ENCODE measurements at regions not wholly inside any gene's neighbourhood (a gene's known extent, or its start where the extent isn't known, plus 50 kb on each side); places are given as distances from the start of the nearest gene placed in this dataset.

DNA sequence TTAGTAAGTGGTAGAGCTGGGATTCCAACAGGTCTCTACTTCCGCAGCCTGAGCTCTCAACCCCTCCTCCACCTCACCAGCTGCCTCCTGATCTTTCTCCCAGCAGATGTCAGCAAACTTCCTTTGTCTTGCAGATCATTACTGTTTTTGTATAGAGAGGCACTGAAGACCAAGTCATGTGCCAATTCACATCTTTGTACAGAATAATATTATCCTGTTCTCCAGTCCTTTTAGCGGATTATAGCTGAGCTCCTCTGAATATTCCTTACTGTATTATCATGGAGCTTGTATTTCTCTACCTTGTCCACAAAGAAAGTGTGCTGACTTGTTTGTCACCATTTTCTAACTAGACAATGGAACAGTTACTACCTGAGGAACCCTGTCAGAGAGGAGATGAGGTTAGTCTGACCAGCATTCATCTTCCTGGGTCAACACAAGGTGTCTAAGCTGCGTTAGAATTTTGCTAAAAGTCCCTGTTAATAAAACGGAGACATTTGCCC lies 142.3 kb upstream of the ARHGAP5 start:
- no peak for TF ChIP-seq RCOR1 (IDR thresholded peaks at IDR 0.05; ENCODE audit: insufficient replicate concordance, low read length)
- TF ChIP-seq, protein P1, sequence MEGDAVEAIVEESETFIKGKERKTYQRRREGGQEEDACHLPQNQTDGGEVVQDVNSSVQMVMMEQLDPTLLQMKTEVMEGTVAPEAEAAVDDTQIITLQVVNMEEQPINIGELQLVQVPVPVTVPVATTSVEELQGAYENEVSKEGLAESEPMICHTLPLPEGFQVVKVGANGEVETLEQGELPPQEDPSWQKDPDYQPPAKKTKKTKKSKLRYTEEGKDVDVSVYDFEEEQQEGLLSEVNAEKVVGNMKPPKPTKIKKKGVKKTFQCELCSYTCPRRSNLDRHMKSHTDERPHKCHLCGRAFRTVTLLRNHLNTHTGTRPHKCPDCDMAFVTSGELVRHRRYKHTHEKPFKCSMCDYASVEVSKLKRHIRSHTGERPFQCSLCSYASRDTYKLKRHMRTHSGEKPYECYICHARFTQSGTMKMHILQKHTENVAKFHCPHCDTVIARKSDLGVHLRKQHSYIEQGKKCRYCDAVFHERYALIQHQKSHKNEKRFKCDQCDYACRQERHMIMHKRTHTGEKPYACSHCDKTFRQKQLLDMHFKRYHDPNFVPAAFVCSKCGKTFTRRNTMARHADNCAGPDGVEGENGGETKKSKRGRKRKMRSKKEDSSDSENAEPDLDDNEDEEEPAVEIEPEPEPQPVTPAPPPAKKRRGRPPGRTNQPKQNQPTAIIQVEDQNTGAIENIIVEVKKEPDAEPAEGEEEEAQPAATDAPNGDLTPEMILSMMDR (conservative IDR thresholded peaks at IDR 0.05; ENCODE audit: low read depth, low read length): peak; percentile 43
- no peak for TF ChIP-seq POLR2A (IDR thresholded peaks at IDR 0.05; ENCODE audit: low read depth, low read length)
- TF ChIP-seq RAD21 (IDR thresholded peaks at IDR 0.05; ENCODE audit: low read length): peak; percentile 37; the same call in 1 of the 2 replicates
- TF ChIP-seq RFX5 (IDR thresholded peaks at IDR 0.05; ENCODE audit: low read depth, low read length): no peak
- TF ChIP-seq, protein P2, sequence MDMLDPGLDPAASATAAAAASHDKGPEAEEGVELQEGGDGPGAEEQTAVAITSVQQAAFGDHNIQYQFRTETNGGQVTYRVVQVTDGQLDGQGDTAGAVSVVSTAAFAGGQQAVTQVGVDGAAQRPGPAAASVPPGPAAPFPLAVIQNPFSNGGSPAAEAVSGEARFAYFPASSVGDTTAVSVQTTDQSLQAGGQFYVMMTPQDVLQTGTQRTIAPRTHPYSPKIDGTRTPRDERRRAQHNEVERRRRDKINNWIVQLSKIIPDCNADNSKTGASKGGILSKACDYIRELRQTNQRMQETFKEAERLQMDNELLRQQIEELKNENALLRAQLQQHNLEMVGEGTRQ (IDR thresholded peaks at IDR 0.05; ENCODE audit: low read depth, low read length): no peak
- TF ChIP-seq CEBPB (IDR thresholded peaks at IDR 0.05; ENCODE audit: low read depth, low read length): no peak
- TF ChIP-seq MAFK (IDR thresholded peaks at IDR 0.05; ENCODE audit: low read depth, low read length): no peak
- no peak for TF ChIP-seq CHD1 (IDR thresholded peaks at IDR 0.05; ENCODE audit: low read depth, low read length)
